Pancreas (tissue), 10 donors: ENCODE measurements at regions not wholly inside any gene's neighbourhood (a gene's known extent, or its start where the extent isn't known, plus 50 kb on each side); places are given as distances from the start of the nearest gene placed in this dataset.

Experiments used
- ATAC-seq, 4 donors: fragments of 200-7000 bp; cut with Tn5 transposase; one replicate each; pipeline versions ENCODE4 v1.8.0 to v1.9.1; 2020; ENCODE audit warnings: mild to moderate bottlenecking in 4 of 4, moderate library complexity in 4 of 4
- DNase-seq, 6 donors: peaks; one replicate each; pipeline ENCODE4 v3.0.0-alpha.2; 2020
- FAIRE-seq: peaks from 2 replicates; lab custom pipeline; 2012; peaks lifted over from hg19 to GRCh38; lab: Jason Lieb, UNC
- H3K27ac ChIP-seq, 4 donors: fragments of 200-600 bp; sonication (generic); 1 replicate in 3 of 4; 2 replicates in 1 of 4; pipeline versions ENCODE4 v1.5.0 to v1.8.0; 2020
- H3K27me3 ChIP-seq, 4 donors: fragments of 200-600 bp; one replicate each; pipeline ENCODE4 v1.8.0; 2021
- H3K36me3 ChIP-seq, 3 donors: fragments of 200-600 bp; sonication (generic) in 1 of 3; one replicate each; pipeline versions ENCODE4 v1.5.0 to v1.8.0; 2020 to 2021
- H3K4me1 ChIP-seq, 3 donors: fragments of 200-600 bp; one replicate each; pipeline ENCODE4 v1.8.0; 2021
- H3K4me3 ChIP-seq, 4 donors: fragments of 200-600 bp; sonication (generic) in 2 of 4; one replicate each; pipeline versions ENCODE4 v1.5.0 to v1.8.0; 2020 to 2021
- H3K9me3 ChIP-seq, 4 donors: fragments of 200-600 bp; one replicate each; pipeline ENCODE4 v1.8.0; 2021
- CTCF ChIP-seq, 4 donors: fragments of 200-600 bp; sonication (generic) in 3 of 4; IDR thresholded peaks; one replicate each; pipeline versions ENCODE4 v1.5.0 to v1.8.0; 2021; ENCODE audit warnings: antibody characterized with exemption in 4 of 4
- WGBS, 2 donors: extraction: QIAGEN DNeasy Blood & Tissue Kit; methylation state at CpG; one replicate each; pipeline ENCODE4 v1.1.7; 2013; 5-methylcytosine and 5-hydroxymethylcytosine counted together
- intact Hi-C, 3 donors: fragments of 100-400 bp; cut with DNase I; formaldehyde crosslinking; loops; one replicate each; pipeline versions ENCODE4 v1.11.1 to v1.14.2; 2022
- donor health status: healthy with polysubstance abuse.
- donor health status: DM: no; HTN: no; CAD: no; lungs with moderate emphysema.
- donor health status: DM: no; HTN: no; CAD: no.
- donor health status: control.
- donor health status: control.
- donor health status: Bipolar disorder and iron deficiency.
- donor health status: DM: yes; HTN: yes; CAD: no.
- donor health status: DM: no; HTN: no; CAD: no.
- donor health status: DM: no; HTN: no; CAD: no.
- donor health status: DM: yes; HTN: yes; CAD: no.

GRCh38 chr11:100467821-100468508 lies 219.1 kb upstream of the ARHGAP42 start:
- H3K27ac ChIP-seq = no peak overlapping the region
- no peaks in the 10 kb centered on the region for H3K9me3 ChIP-seq
- 68 to 85% methylated on average over 3 of the region's 3 CpGs for WGBS, 2 donors
- no peak for TF ChIP-seq CTCF (IDR thresholded peaks at IDR 0.05)
- H3K4me1 ChIP-seq = no peaks in the 10 kb centered on the region
- DNase-seq (no peak), FAIRE-seq (no peak), ATAC-seq (no peak)
- H3K36me3 ChIP-seq = no peaks in the 10 kb centered on the region
- H3K4me3 ChIP-seq = no peak overlapping the region
- H3K27me3 ChIP-seq = no peaks in the 10 kb centered on the region
- intact Hi-C loops = no loop called here

GRCh38 chr11:100469835-100470234 lies 217.3 kb upstream of the ARHGAP42 start:
- no peak overlapping the region for H3K4me3 ChIP-seq
- H3K36me3 ChIP-seq = no peaks in the 10 kb centered on the region
- TF ChIP-seq CTCF (IDR thresholded peaks at IDR 0.05) = no peak
- 42 to 55% methylated on average over 2 of the region's 2 CpGs for WGBS, 2 donors
- no peaks in the 10 kb centered on the region for H3K27me3 ChIP-seq
- DNase-seq (no peak), FAIRE-seq (no peak), ATAC-seq (no peak)
- H3K9me3 ChIP-seq = no peaks in the 10 kb centered on the region
- H3K27ac ChIP-seq = no peak overlapping the region
- intact Hi-C loops = no loop called here
- H3K4me1 ChIP-seq = no peaks in the 10 kb centered on the region

- Histone ChIP-seq H3K27ac (no peak overlapping the region), H3K4me3 (no peak overlapping the region), H3K4me1 (no peaks in the 10 kb centered on the region), H3K36me3 (no peaks in the 10 kb centered on the region), H3K9me3 (no peaks in the 10 kb centered on the region), H3K27me3 (no peaks in the 10 kb centered on the region)
- WGBS, 2 donors = 56 to 59% methylated on average over 2 of the region's 2 CpGs
- no peak for DNase-seq
- no peak for FAIRE-seq
- intact Hi-C loops = no loop called here
- ATAC-seq = no peak
- no peak for TF ChIP-seq CTCF (IDR thresholded peaks at IDR 0.05)
Measured at GRCh38 chr11:100472727-100473389, 214.2 kb upstream of the ARHGAP42 start.

GRCh38 chr11:100473390-100473740 lies 213.7 kb upstream of the ARHGAP42 start:
- intact Hi-C loops = no loop called here
- ATAC-seq = no peak

More at GRCh38 chr11:100473390-100473740, 213.7 kb upstream of the ARHGAP42 start:
- FAIRE-seq = no peak
- WGBS, 2 donors = 74 to 78% methylated on average over 1 of the region's 1 CpG
- Histone ChIP-seq H3K4me3 (no peak overlapping the region), H3K4me1 (no peaks in the 10 kb centered on the region), H3K27me3 (no peaks in the 10 kb centered on the region), H3K9me3 (no peaks in the 10 kb centered on the region), H3K36me3 (no peaks in the 10 kb centered on the region), H3K27ac (no peak overlapping the region)
- no peak for TF ChIP-seq CTCF (IDR thresholded peaks at IDR 0.05)
- DNase-seq = no peak
